ENCODE measurements at regions not wholly inside any gene's neighbourhood (a gene's known extent, or its start where the extent isn't known, plus 50 kb on each side); places are given as distances from the start of the nearest gene placed in this dataset.

DNA sequence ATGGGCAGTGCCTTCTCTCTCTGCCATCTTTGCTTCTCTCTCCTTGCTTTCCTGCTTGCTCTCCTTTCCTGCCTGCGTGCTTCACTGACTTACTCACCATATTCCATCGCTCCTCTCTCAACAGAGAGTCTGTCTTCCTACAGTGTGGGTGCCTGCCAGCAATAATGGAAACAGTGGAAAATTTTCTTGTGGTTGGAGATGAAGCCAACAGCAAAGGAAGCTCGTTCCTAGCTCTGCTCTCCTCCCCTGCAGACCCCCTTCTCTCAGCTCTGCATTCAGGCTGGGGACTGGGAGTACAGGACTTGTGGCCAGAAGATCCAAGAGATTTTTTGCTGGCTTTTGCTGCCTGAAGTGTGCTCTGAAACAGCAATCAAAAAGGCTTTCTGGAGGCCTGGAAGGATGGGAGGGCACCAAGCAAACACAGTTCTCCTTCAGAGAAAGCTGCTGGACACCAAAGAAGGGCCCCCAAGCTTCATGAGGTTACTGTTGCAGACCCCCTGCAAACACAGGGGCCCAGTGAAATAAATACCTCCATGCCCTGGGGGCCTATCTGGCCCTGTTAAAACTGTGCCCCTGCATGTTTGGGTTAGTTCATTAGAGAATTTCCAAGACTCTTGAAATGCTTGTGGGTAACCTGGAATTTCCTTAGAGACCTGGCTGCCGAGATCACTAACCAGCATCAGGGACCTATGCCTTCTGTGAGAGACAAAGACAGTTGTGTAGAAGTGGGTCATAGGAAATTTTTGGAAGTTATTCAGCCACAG is 149.9 kb upstream of the RASGRP1 start:
- H3K4me3 ChIP-seq (ENCODE audit: low read length) = no peak overlapping the region
- H3K9me2 ChIP-seq (replicated peaks; ENCODE audit: insufficient read depth, low read length) = no peaks in the 10 kb centered on the region
- TF ChIP-seq, protein P1, sequence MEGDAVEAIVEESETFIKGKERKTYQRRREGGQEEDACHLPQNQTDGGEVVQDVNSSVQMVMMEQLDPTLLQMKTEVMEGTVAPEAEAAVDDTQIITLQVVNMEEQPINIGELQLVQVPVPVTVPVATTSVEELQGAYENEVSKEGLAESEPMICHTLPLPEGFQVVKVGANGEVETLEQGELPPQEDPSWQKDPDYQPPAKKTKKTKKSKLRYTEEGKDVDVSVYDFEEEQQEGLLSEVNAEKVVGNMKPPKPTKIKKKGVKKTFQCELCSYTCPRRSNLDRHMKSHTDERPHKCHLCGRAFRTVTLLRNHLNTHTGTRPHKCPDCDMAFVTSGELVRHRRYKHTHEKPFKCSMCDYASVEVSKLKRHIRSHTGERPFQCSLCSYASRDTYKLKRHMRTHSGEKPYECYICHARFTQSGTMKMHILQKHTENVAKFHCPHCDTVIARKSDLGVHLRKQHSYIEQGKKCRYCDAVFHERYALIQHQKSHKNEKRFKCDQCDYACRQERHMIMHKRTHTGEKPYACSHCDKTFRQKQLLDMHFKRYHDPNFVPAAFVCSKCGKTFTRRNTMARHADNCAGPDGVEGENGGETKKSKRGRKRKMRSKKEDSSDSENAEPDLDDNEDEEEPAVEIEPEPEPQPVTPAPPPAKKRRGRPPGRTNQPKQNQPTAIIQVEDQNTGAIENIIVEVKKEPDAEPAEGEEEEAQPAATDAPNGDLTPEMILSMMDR (IDR thresholded peaks at IDR 0.05; ENCODE audit: low read length) = no peak
- TF ChIP-seq EZH2phosphoT487 (IDR thresholded peaks at IDR 0.05; ENCODE audit: low read length) = no peak
- TF ChIP-seq EZH2 (optimal IDR thresholded peaks at IDR 0.05; ENCODE audit: low read depth, low read length) = no peak
- H3K27ac ChIP-seq (ENCODE audit: low read length) = no peak overlapping the region
- H3K4me2 ChIP-seq (ENCODE audit: low read depth, low read length) = no peak overlapping the region
- H3K4me1 ChIP-seq (ENCODE audit: low read length) = no peaks in the 10 kb centered on the region
- H3K27me3 ChIP-seq (replicated peaks; ENCODE audit: insufficient read depth, low read length) = no peaks in the 10 kb centered on the region
- no peaks in the 10 kb centered on the region for H3K36me3 ChIP-seq (replicated peaks; ENCODE audit: insufficient read depth, low read length)
- H3F3A ChIP-seq (ENCODE audit: insufficient read depth, low read length) = no peaks in the 10 kb centered on the region
- no peak overlapping the region for H3K9ac ChIP-seq (ENCODE audit: low read length)
- H2AFZ ChIP-seq (ENCODE audit: low read length) = no peak overlapping the region
- no peaks in the 10 kb centered on the region for H3K79me2 ChIP-seq (ENCODE audit: low read length)
- no peaks in the 10 kb centered on the region for H3K9me3 ChIP-seq (replicated peaks; ENCODE audit: insufficient read depth, low read length)
- H4K20me1 ChIP-seq (ENCODE audit: insufficient read depth, low read length) = no peaks in the 10 kb centered on the region
- no peak for DNase-seq

GRCh38 chr15:38720893-38721567 is 156.4 kb upstream of the RASGRP1 start:
- Histone ChIP-seq H3K79me2 (ENCODE audit: low read length) (no peaks in the 10 kb centered on the region), H3K4me1 (ENCODE audit: low read length) (no peaks in the 10 kb centered on the region), H3K9ac (ENCODE audit: low read length) (no peak overlapping the region), H3K27me3 (replicated peaks; ENCODE audit: insufficient read depth, low read length) (no peaks in the 10 kb centered on the region), H3K9me3 (replicated peaks; ENCODE audit: insufficient read depth, low read length) (no peaks in the 10 kb centered on the region), H3F3A (ENCODE audit: insufficient read depth, low read length) (no peaks in the 10 kb centered on the region), H3K9me2 (replicated peaks; ENCODE audit: insufficient read depth, low read length) (no peaks in the 10 kb centered on the region), H2AFZ (ENCODE audit: low read length) (no peak overlapping the region), H3K36me3 (replicated peaks; ENCODE audit: insufficient read depth, low read length) (no peaks in the 10 kb centered on the region), H3K4me2 (ENCODE audit: low read depth, low read length) (no peak overlapping the region), H4K20me1 (ENCODE audit: insufficient read depth, low read length) (no peaks in the 10 kb centered on the region), H3K27ac (ENCODE audit: low read length) (no peak overlapping the region), H3K4me3 (ENCODE audit: low read length) (no peak overlapping the region)
- TF ChIP-seq, protein P1 (IDR thresholded peaks at IDR 0.05; ENCODE audit: low read length) = no peak
- TF ChIP-seq EZH2 (optimal IDR thresholded peaks at IDR 0.05; ENCODE audit: low read depth, low read length) (no peak), EZH2phosphoT487 (IDR thresholded peaks at IDR 0.05; ENCODE audit: low read length) (no peak)
- DNase-seq = no peak

GRCh38 chr15:38721568-38721945 is 156.9 kb upstream of the RASGRP1 start:
- Histone ChIP-seq H3K27ac (ENCODE audit: low read length) (no peak overlapping the region), H3K4me2 (ENCODE audit: low read depth, low read length) (no peak overlapping the region), H4K20me1 (ENCODE audit: insufficient read depth, low read length) (no peaks in the 10 kb centered on the region), H3F3A (ENCODE audit: insufficient read depth, low read length) (no peaks in the 10 kb centered on the region), H3K9ac (ENCODE audit: low read length) (no peak overlapping the region), H2AFZ (ENCODE audit: low read length) (no peak overlapping the region), H3K9me3 (replicated peaks; ENCODE audit: insufficient read depth, low read length) (no peaks in the 10 kb centered on the region), H3K36me3 (replicated peaks; ENCODE audit: insufficient read depth, low read length) (no peaks in the 10 kb centered on the region), H3K79me2 (ENCODE audit: low read length) (no peaks in the 10 kb centered on the region), H3K9me2 (replicated peaks; ENCODE audit: insufficient read depth, low read length) (no peaks in the 10 kb centered on the region), H3K4me3 (ENCODE audit: low read length) (no peak overlapping the region), H3K4me1 (ENCODE audit: low read length) (no peaks in the 10 kb centered on the region), H3K27me3 (replicated peaks; ENCODE audit: insufficient read depth, low read length) (no peaks in the 10 kb centered on the region)
- DNase-seq = no peak
- TF ChIP-seq EZH2 (optimal IDR thresholded peaks at IDR 0.05; ENCODE audit: low read depth, low read length) = no peak
- TF ChIP-seq, protein P1 (IDR thresholded peaks at IDR 0.05; ENCODE audit: low read length) = no peak
- TF ChIP-seq EZH2phosphoT487 (IDR thresholded peaks at IDR 0.05; ENCODE audit: low read length) = no peak

Data from MM.1S (cell line).